HEK293T (cell line): ENCODE measurements at regions not wholly inside any gene's neighbourhood (a gene's known extent, or its start where the extent isn't known, plus 50 kb on each side); places are given as distances from the start of the nearest gene placed in this dataset.

Source experiments
- ARNT ChIP-seq: fragments of 450-650 bp; IDR thresholded peaks from 2 replicates; pipeline ENCODE4 v1.6.1; 2017; ENCODE audit warnings: mild to moderate bottlenecking
- BHLHE40 ChIP-seq: fragments of 450-650 bp; IDR thresholded peaks from 2 replicates; pipeline ENCODE4 v1.6.1; 2016; ENCODE audit warnings: mild to moderate bottlenecking, moderate library complexity, borderline replicate concordance
- ELF4 ChIP-seq: fragments of 450-650 bp; IDR thresholded peaks from 2 replicates; pipeline ENCODE4 v1.6.1; 2017; ENCODE audit warnings: antibody characterized with exemption
- FOXK2 ChIP-seq: fragments of 450-650 bp; IDR thresholded peaks from 2 replicates; pipeline ENCODE4 v1.6.1; 2016; ENCODE audit warnings: mild to moderate bottlenecking
- FOXM1 ChIP-seq: fragments of 450-650 bp; IDR thresholded peaks from 2 replicates; pipeline ENCODE4 v1.6.1; 2017; ENCODE audit warnings: mild to moderate bottlenecking, borderline replicate concordance
- HDGF ChIP-seq: fragments of 450-650 bp; IDR thresholded peaks from 2 replicates; pipeline ENCODE4 v1.6.1; 2017; ENCODE audit warnings: antibody characterized with exemption, borderline replicate concordance
- NFRKB ChIP-seq: fragments of 450-650 bp; IDR thresholded peaks from 2 replicates; pipeline ENCODE4 v1.6.1; 2016; ENCODE audit warnings: mild to moderate bottlenecking, moderate library complexity
- PKNOX1 ChIP-seq: fragments of 450-650 bp; IDR thresholded peaks from 2 replicates; pipeline ENCODE4 v1.6.1; 2016
- TARDBP ChIP-seq: fragments of 450-650 bp; IDR thresholded peaks from 2 replicates; pipeline ENCODE4 v1.6.1; 2016
- ZNF384 ChIP-seq: fragments of 450-650 bp; IDR thresholded peaks from 2 replicates; pipeline ENCODE4 v1.6.1; 2016

GRCh38 chr9:38227656-38228055 lies 158.6 kb upstream of the SHB start:
- no peak for TF ChIP-seq FOXK2
- TF ChIP-seq FOXM1: no peak
- TF ChIP-seq PKNOX1: no peak
- no peak for TF ChIP-seq ARNT
- no peak for TF ChIP-seq TARDBP
- no peak for TF ChIP-seq ZNF384
- TF ChIP-seq ELF4: no peak
- no peak for TF ChIP-seq BHLHE40
- no peak for TF ChIP-seq HDGF
- TF ChIP-seq NFRKB: no peak
